ENCODE measurements at regions not wholly inside any gene's neighbourhood (a gene's known extent, or its start where the extent isn't known, plus 50 kb on each side); places are given as distances from the start of the nearest gene placed in this dataset.

GRCh38 chr3:59425371-59425770 is 375.5 kb upstream of the CFAP20DC start:
- Histone ChIP-seq H3K4me3 (no peak overlapping the region), H3K27ac (no peak overlapping the region)
- no peak for TF ChIP-seq CTCF (IDR thresholded peaks at IDR 0.05)
- DNase-seq (ENCODE audit: low spot score), result no peak

GRCh38 chr3:59424268-59425010 is 374.6 kb upstream of the CFAP20DC start:
- DNase-seq (ENCODE audit: low spot score), result no peak
- Histone ChIP-seq H3K27ac (no peak overlapping the region), H3K4me3 (no peak overlapping the region)
- TF ChIP-seq CTCF (IDR thresholded peaks at IDR 0.05), result no peak

- Histone ChIP-seq H3K27ac (no peak overlapping the region), H3K4me3 (no peak overlapping the region)
- no peak for DNase-seq (ENCODE audit: low spot score)
- no peak for TF ChIP-seq CTCF (IDR thresholded peaks at IDR 0.05)
These were observed 373.9 kb upstream of the CFAP20DC start for GRCh38 chr3:59423707-59424106.

GRCh38 chr3:59422312-59422711 is 372.5 kb upstream of the CFAP20DC start:
- TF ChIP-seq CTCF (IDR thresholded peaks at IDR 0.05), result no peak
- H3K27ac ChIP-seq, result no peak overlapping the region
- DNase-seq (ENCODE audit: low spot score), result no peak
- H3K4me3 ChIP-seq, result no peak overlapping the region

- no peak overlapping the region for H3K4me3 ChIP-seq
- no peak for DNase-seq (ENCODE audit: low spot score)
- TF ChIP-seq CTCF (IDR thresholded peaks at IDR 0.05), result no peak
- no peak overlapping the region for H3K27ac ChIP-seq
These were observed 369.0 kb upstream of the CFAP20DC start for GRCh38 chr3:59418836-59419235.

GRCh38 chr3:59412516-59412915 is 362.7 kb upstream of the CFAP20DC start:
- Histone ChIP-seq H3K4me3 (no peak overlapping the region), H3K27ac (no peak overlapping the region)
- no peak for DNase-seq (ENCODE audit: low spot score)
- no peak for TF ChIP-seq CTCF (IDR thresholded peaks at IDR 0.05)

- no peak for DNase-seq (ENCODE audit: low spot score)
- H3K27ac ChIP-seq, result no peak overlapping the region
- no peak for TF ChIP-seq CTCF (IDR thresholded peaks at IDR 0.05)
- H3K4me3 ChIP-seq, result no peak overlapping the region
These were observed 361.9 kb upstream of the CFAP20DC start for GRCh38 chr3:59411694-59412093.
